H1 (cell line): ENCODE measurements at regions not wholly inside any gene's neighbourhood (a gene's known extent, or its start where the extent isn't known, plus 50 kb on each side); places are given as distances from the start of the nearest gene placed in this dataset.

ENCODE experiments used
- CTCF ChIA-PET: fragments of 300-600 bp; sonication (Branson Sonifier 250); formaldehyde crosslinking; loops from one replicate; lab custom pipeline; 2021; ENCODE audit not compliant: partially characterized antibody; lab: Charles Lee
- POLR2A ChIA-PET: fragments of 300-600 bp; sonication (Branson Sonifier 250); formaldehyde crosslinking; loops from one replicate; lab custom pipeline; 2021; ENCODE audit warnings: inconsistent platforms; ENCODE audit not compliant: partially characterized antibody; lab: Charles Lee
- DNase-seq, 2 experiments: peaks; one replicate each; pipeline versions ENCODE4 v3.0.0 to v3.0.0-alpha.2; 2010 to 2022; ENCODE audit warnings: low spot score in 2 of 2, low read depth in 1 of 2, mixed read lengths in 1 of 2
- FAIRE-seq: peaks from 2 replicates; lab custom pipeline; 2011; peaks lifted over from hg19 to GRCh38; lab: Jason Lieb, UNC
- H2AFZ ChIP-seq: 2 replicates; pipeline ENCODE4 v1.8.1; 2012; ENCODE audit warnings: low read length, inconsistent platforms
- H2AK5ac ChIP-seq: 2 replicates; pipeline ENCODE4 v1.6.1; 2013; ENCODE audit warnings: low read depth, low read length
- H2BK120ac ChIP-seq: replicated peaks from 2 replicates; pipeline ENCODE3; 2013; ENCODE audit warnings: low read depth, low read length, inconsistent platforms
- H2BK12ac ChIP-seq: 2 replicates; pipeline ENCODE4 v1.6.1; 2013; ENCODE audit warnings: low read depth, low read length
- H2BK15ac ChIP-seq: 2 replicates; pipeline ENCODE4 v1.6.1; 2013; ENCODE audit warnings: low read length
- H2BK20ac ChIP-seq: 2 replicates; pipeline ENCODE4 v1.6.1; 2013; ENCODE audit warnings: low read length
- H2BK5ac ChIP-seq: 2 replicates; pipeline ENCODE4 v1.6.1; 2013; ENCODE audit warnings: low read depth, low read length
- H3K14ac ChIP-seq: 2 replicates; pipeline ENCODE4 v1.6.1; 2013; ENCODE audit warnings: inconsistent platforms; ENCODE audit not compliant: insufficient read length
- H3K18ac ChIP-seq: 2 replicates; pipeline ENCODE4 v1.6.1; 2013; ENCODE audit warnings: low read length; ENCODE audit errors: extremely low read depth
- H3K23ac ChIP-seq: 2 replicates; pipeline ENCODE4 v1.6.1; 2013; ENCODE audit warnings: inconsistent platforms; ENCODE audit not compliant: insufficient read length
- H3K23me2 ChIP-seq: 2 replicates; pipeline ENCODE4 v1.6.1; 2013; ENCODE audit warnings: low read depth, low read length
- H3K27ac ChIP-seq: 2 replicates; pipeline ENCODE4 v1.6.1; 2011; ENCODE audit warnings: low read depth, low read length, inconsistent platforms
- H3K27me3 ChIP-seq, 4 experiments: replicated peaks in 1 of 4; 1 replicate in 1 of 4; 2 replicates in 3 of 4; pipeline versions ENCODE4 v1.6.1 to v1.8.1; 2011 to 2013; ENCODE audit warnings: low read length in 3 of 4, mild to moderate bottlenecking in 3 of 4, inconsistent platforms in 2 of 4, mixed read lengths in 2 of 4, moderate library complexity in 1 of 4; ENCODE audit not compliant: control insufficient read depth in 3 of 4, insufficient read depth in 3 of 4; ENCODE audit errors: extremely low read depth in 1 of 4
- H3K36me3 ChIP-seq, 4 experiments: 2 replicates each; pipeline versions ENCODE4 v1.6.1 to v1.8.1; 2011 to 2013; ENCODE audit warnings: mild to moderate bottlenecking in 4 of 4, low read length in 3 of 4, moderate library complexity in 2 of 4, control low read depth in 1 of 4, inconsistent platforms in 1 of 4; ENCODE audit not compliant: insufficient read depth in 4 of 4, control insufficient read depth in 2 of 4
- H3K4ac ChIP-seq: replicated peaks from 2 replicates; pipeline ENCODE3; 2013; ENCODE audit warnings: low read length, low read depth, mixed read lengths, inconsistent platforms; ENCODE audit not compliant: insufficient read length
- H3K4me1 ChIP-seq, 4 experiments: replicated peaks in 1 of 4; 1 replicate in 1 of 4; 2 replicates in 3 of 4; pipeline versions ENCODE4 v1.6.1 to v1.8.1; 2011 to 2013; ENCODE audit warnings: low read length in 3 of 4, inconsistent platforms in 2 of 4, mixed read lengths in 1 of 4; ENCODE audit not compliant: insufficient read depth in 4 of 4, control insufficient read depth in 3 of 4
- H3K4me2 ChIP-seq, 2 experiments: 2 replicates each; pipeline versions ENCODE4 v1.6.1 to v1.8.1; 2011 to 2013; ENCODE audit warnings: low read depth in 2 of 2, low read length in 2 of 2, control low read depth in 1 of 2, inconsistent platforms in 1 of 2, mild to moderate bottlenecking in 1 of 2; ENCODE audit not compliant: insufficient read depth in 1 of 2
- H3K4me3 ChIP-seq, 4 experiments: fragments of 200-600, 300-600 bp in 1 of 4; sonication (generic), shearing (Covaris generic), sonication (Bioruptor Twin) in 1 of 4; 2 replicates each; pipeline versions ENCODE4 v1.5.1 to v1.8.1; 2011 to 2016; ENCODE audit warnings: low read length in 4 of 4, low read depth in 3 of 4, control low read depth in 2 of 4, inconsistent platforms in 2 of 4, mild to moderate bottlenecking in 2 of 4, mixed read lengths in 1 of 4, moderate library complexity in 1 of 4; ENCODE audit not compliant: insufficient read depth in 2 of 4; ENCODE audit errors: extremely low read depth in 1 of 4
- H3K56ac ChIP-seq: replicated peaks from 2 replicates; pipeline ENCODE3; 2013; ENCODE audit warnings: low read depth, mild to moderate bottlenecking, mixed read lengths, low read length, inconsistent platforms; ENCODE audit not compliant: insufficient read length
- H3K79me1 ChIP-seq: 2 replicates; pipeline ENCODE4 v1.6.1; 2013; ENCODE audit warnings: low read depth, low read length, control low read depth
- H3K79me2 ChIP-seq, 2 experiments: 2 replicates each; pipeline versions ENCODE4 v1.6.1 to v1.8.1; 2012 to 2013; ENCODE audit warnings: low read length in 2 of 2, mild to moderate bottlenecking in 2 of 2, inconsistent platforms in 1 of 2; ENCODE audit not compliant: insufficient read depth in 2 of 2, control insufficient read depth in 1 of 2
- H3K9ac ChIP-seq, 4 experiments: replicated peaks in 1 of 4; 1 replicate in 1 of 4; 2 replicates in 3 of 4; pipeline versions ENCODE4 v1.6.1 to v1.8.1; 2011 to 2013; ENCODE audit warnings: low read depth in 3 of 4, low read length in 3 of 4, control low read depth in 2 of 4, mild to moderate bottlenecking in 2 of 4, moderate library complexity in 2 of 4, inconsistent platforms in 1 of 4; ENCODE audit errors: extremely low read depth in 1 of 4
- H3K9me3 ChIP-seq, 2 experiments: 2 replicates each; pipeline versions ENCODE4 v1.6.1 to v1.8.1; 2012 to 2013; ENCODE audit warnings: mild to moderate bottlenecking in 2 of 2, moderate library complexity in 2 of 2, control low read depth in 1 of 2, inconsistent platforms in 1 of 2, low read depth in 1 of 2, low read length in 1 of 2, mixed read lengths in 1 of 2; ENCODE audit not compliant: insufficient read depth in 2 of 2
- H4K20me1 ChIP-seq, 2 experiments: replicated peaks in 1 of 2; 2 replicates each; pipeline versions ENCODE3 to v1.8.1; 2011 to 2013; ENCODE audit warnings: inconsistent platforms in 2 of 2, low read length in 2 of 2, mild to moderate bottlenecking in 1 of 2; ENCODE audit not compliant: insufficient read depth in 2 of 2, control insufficient read depth in 1 of 2
- H4K5ac ChIP-seq: 2 replicates; pipeline ENCODE4 v1.6.1; 2013; ENCODE audit warnings: low read length, low read depth, mixed read lengths, inconsistent platforms; ENCODE audit not compliant: insufficient read length
- H4K8ac ChIP-seq: 2 replicates; pipeline ENCODE4 v1.8.0; 2013; ENCODE audit warnings: mild to moderate bottlenecking, moderate library complexity, low read length, inconsistent platforms; ENCODE audit not compliant: insufficient read depth; ENCODE audit errors: extremely low read depth
- H4K91ac ChIP-seq: replicated peaks from 2 replicates; pipeline ENCODE3; 2013; ENCODE audit warnings: low read length, mixed read lengths, inconsistent platforms; ENCODE audit not compliant: insufficient read length
- ASH2L ChIP-seq: fragments of 200-600, 300-600 bp; sonication (generic); IDR thresholded peaks from one replicate; pipeline ENCODE4 v1.7.1; 2017; ENCODE audit warnings: low read length
- ATF3 ChIP-seq: IDR thresholded peaks from 2 replicates; pipeline ENCODE4 v1.6.1; 2011; ENCODE audit warnings: low read depth, mild to moderate bottlenecking, low read length; ENCODE audit not compliant: insufficient read depth
- CBX8 ChIP-seq: fragments of 300-800, 300-1000 bp; sonication (generic); IDR thresholded peaks from 2 replicates; pipeline ENCODE4 v1.7.1; 2016; ENCODE audit warnings: low read depth, low read length, borderline replicate concordance
- JUND ChIP-seq: IDR thresholded peaks from 2 replicates; pipeline ENCODE4 v1.6.1; 2011; ENCODE audit warnings: mild to moderate bottlenecking, improper control_type of control experiment, low read length
- POU5F1 ChIP-seq: IDR thresholded peaks from 2 replicates; pipeline ENCODE4 v1.6.1; 2011; ENCODE audit warnings: low read depth, mild to moderate bottlenecking, low read length, moderate library complexity
- RXRA ChIP-seq: IDR thresholded peaks from 2 replicates; pipeline ENCODE4 v1.6.1; 2011; ENCODE audit warnings: low read depth, mild to moderate bottlenecking, low read length, moderate library complexity; ENCODE audit not compliant: insufficient read depth
- SAP30 ChIP-seq: fragments of 300-600 bp; sonication (generic); IDR thresholded peaks from 2 replicates; pipeline ENCODE4 v1.7.1; 2012; ENCODE audit warnings: low read length, moderate library complexity, mild to moderate bottlenecking, inconsistent platforms; ENCODE audit not compliant: insufficient read depth, insufficient replicate concordance
- SP4 ChIP-seq: IDR thresholded peaks from 2 replicates; pipeline ENCODE4 v1.6.1; 2012; ENCODE audit warnings: low read length, inconsistent platforms
- SUZ12 ChIP-seq: fragments of 200-600 bp; sonication (generic); IDR thresholded peaks from 2 replicates; pipeline ENCODE4 v1.6.1; 2012; ENCODE audit warnings: mild to moderate bottlenecking, inconsistent platforms, low read length, moderate library complexity, mixed read lengths
- TBP ChIP-seq: IDR thresholded peaks from 2 replicates; pipeline ENCODE4 v1.6.1; 2011; ENCODE audit warnings: low read depth, low read length, improper control_type of control experiment
- WGBS, 2 experiments: shearing (Covaris generic) in 1 of 2; methylation state at CpG; one replicate each; pipeline versions ENCODE4 v1.1.6 to v1.1.7; 2013 to 2015; ENCODE audit warnings: low lambda C conversion rate in 2 of 2, mixed read lengths in 2 of 2, inconsistent platforms in 1 of 2, low coverage in 1 of 2, missing lambda C conversion rate in 1 of 2; ENCODE audit not compliant: insufficient replicate concordance in 2 of 2, insufficient coverage in 1 of 2, insufficient read length in 1 of 2; ENCODE audit errors: extremely low coverage in 1 of 2, missing lambda C conversion rate in 1 of 2; 5-methylcytosine and 5-hydroxymethylcytosine counted together

- Histone ChIP-seq H2BK12ac (no peak overlapping the region), H3K4me1 (peaks cover 0 to 7% (median 1%) of the 10 kb centered on the region in 4 experiments; a peak in 1 of 7 replicates), H3K27ac (no peak overlapping the region), H2AFZ (no peak overlapping the region), H3K18ac (no peak overlapping the region), H4K8ac (no peak overlapping the region), H4K20me1 (no peaks in the 10 kb centered on the region), H3K14ac (no peak overlapping the region), H3K27me3 (peaks cover 0 to 9% (median 7%) of the 10 kb centered on the region in 4 experiments; a peak in 4 of 7 replicates), H4K5ac (no peak overlapping the region), H3K23ac (no peak overlapping the region), H3K56ac (no peak overlapping the region), H3K4ac (no peak overlapping the region), H2BK15ac (no peak overlapping the region), H3K79me1 (no peaks in the 10 kb centered on the region), H2BK5ac (no peak overlapping the region), H3K79me2 (no peaks in the 10 kb centered on the region), H2BK20ac (no peak overlapping the region), H2AK5ac (no peak overlapping the region), H3K9ac (no peak overlapping the region), H4K91ac (no peak overlapping the region), H3K4me2 (no peak overlapping the region), H3K23me2 (no peaks in the 10 kb centered on the region), H3K4me3 (no peak overlapping the region), H3K36me3 (no peaks in the 10 kb centered on the region), H3K9me3 (no peaks in the 10 kb centered on the region), H2BK120ac (no peak overlapping the region)
- 93% methylated on average over 1 of the region's 1 CpG; no CpG with 5 or more reads in 1 of the 2 experiments for WGBS, 2 experiments
- TF ChIP-seq POU5F1 (no peak), ASH2L (no peak), SAP30 (no peak), TBP (no peak), SUZ12 (no peak), CBX8 (no peak), JUND (no peak), RXRA (no peak), ATF3 (no peak), SP4 (no peak)
- DNase-seq (no peak), FAIRE-seq (no peak)
- ChIA-PET CTCF (no interaction called here), POLR2A (no interaction called here)
Measured at GRCh38 chr10:10532236-10532635, 485.4 kb upstream of the CELF2 start.
